ENCODE measurements at regions not wholly inside any gene's neighbourhood (a gene's known extent, or its start where the extent isn't known, plus 50 kb on each side); places are given as distances from the start of the nearest gene placed in this dataset.

- no peak for FAIRE-seq
- CTCF ChIA-PET = no interaction called here
- WGBS (ENCODE audit: missing lambda C conversion rate) = 33% methylated on average over 5 of the region's 5 CpGs
- H3K4me2 ChIP-seq = no peak overlapping the region
- TF ChIP-seq MAX (IDR thresholded peaks at IDR 0.05) (no peak), CEBPB (IDR thresholded peaks at IDR 0.05) (no peak), HEYL (CRISPR knock-in tag; IDR thresholded peaks at IDR 0.05) (no peak), CTCF (IDR thresholded peaks at IDR 0.05) (no peak), CHD4 (IDR thresholded peaks at IDR 0.05; ENCODE audit: borderline replicate concordance) (no peak)
- no peaks in the 10 kb centered on the region for H3K4me1 ChIP-seq
- no peaks in the 10 kb centered on the region for H3K9me3 ChIP-seq
- ATAC-seq = no peak
- DNase-seq (ENCODE audit: low read depth in 1 of 2, low spot score in 1 of 2) = no peak
- H3K27ac ChIP-seq = no peak overlapping the region
- POLR2A ChIA-PET = no interaction called here
- no peak overlapping the region for H3K4me3 ChIP-seq
Observed at GRCh38 chr18:72155327-72155726, 388.8 kb downstream of the CBLN2 start.

- no peaks in the 10 kb centered on the region for H3K4me1 ChIP-seq
- no peak overlapping the region for H3K27ac ChIP-seq
- ATAC-seq = no peak
- 12% methylated on average over 2 of the region's 2 CpGs for WGBS (ENCODE audit: missing lambda C conversion rate)
- DNase-seq (ENCODE audit: low read depth in 1 of 2, low spot score in 1 of 2) = no peak
- no peak for TF ChIP-seq RARB (CRISPR knock-in tag; IDR thresholded peaks at IDR 0.05)
- no peaks in the 10 kb centered on the region for H3K9me3 ChIP-seq
- H3K4me2 ChIP-seq = no peak overlapping the region
- ChIA-PET POLR2A (no interaction called here), CTCF (no interaction called here)
- H3K4me3 ChIP-seq = no peak overlapping the region
- FAIRE-seq = no peak
Observed at GRCh38 chr18:72154926-72155325, 389.2 kb downstream of the CBLN2 start.

GRCh38 chr18:72152935-72153334, 391.2 kb downstream of the CBLN2 start:
- ChIA-PET POLR2A (no interaction called here), CTCF (no interaction called here)
- no peak for FAIRE-seq

GRCh38 chr18:72147830-72148229, 396.3 kb downstream of the CBLN2 start:
- no peak for ATAC-seq
- Histone ChIP-seq H3K4me3 (no peak overlapping the region), H3K9me3 (no peaks in the 10 kb centered on the region), H3K4me2 (no peak overlapping the region), H3K27ac (no peak overlapping the region), H3K4me1 (no peaks in the 10 kb centered on the region)
- TF ChIP-seq JUNB (IDR thresholded peaks at IDR 0.05) (no peak), SMC3 (IDR thresholded peaks at IDR 0.05) (no peak), TP53 (CRISPR knock-in tag; IDR thresholded peaks at IDR 0.05) (no peak), REST (IDR thresholded peaks at IDR 0.05) (no peak)
- POLR2A ChIA-PET = no interaction called here
- no peak for DNase-seq (ENCODE audit: low read depth in 1 of 2, low spot score in 1 of 2)
- CTCF ChIA-PET = no interaction called here
- WGBS (ENCODE audit: missing lambda C conversion rate) = 26% methylated on average over 3 of the region's 3 CpGs
- no peak for FAIRE-seq

More at GRCh38 chr18:72152935-72153334, 391.2 kb downstream of the CBLN2 start:
- Histone ChIP-seq H3K4me3 (no peak overlapping the region), H3K27ac (no peak overlapping the region), H3K4me2 (no peak overlapping the region), H3K4me1 (no peaks in the 10 kb centered on the region), H3K9me3 (no peaks in the 10 kb centered on the region)
- TF ChIP-seq POLR2AphosphoS2 (conservative IDR thresholded peaks at IDR 0.05; ENCODE audit: low read length) (no peak), EHF (CRISPR knock-in tag; IDR thresholded peaks at IDR 0.05) (no peak), RAD21 (conservative IDR thresholded peaks at IDR 0.05 in 1 of 2, IDR thresholded peaks at IDR 0.05 in 1 of 2) (no peak), ZFP36 (IDR thresholded peaks at IDR 0.05; ENCODE audit: borderline replicate concordance, partially characterized antibody) (no peak), HOXB13 (CRISPR knock-in tag; IDR thresholded peaks at IDR 0.05; ENCODE audit: low read depth) (no peak), KDM1A (IDR thresholded peaks at IDR 0.05; ENCODE audit: low read depth) (no peak), KDM5A (IDR thresholded peaks at IDR 0.05) (no peak), ATOH8 (CRISPR knock-in tag; IDR thresholded peaks at IDR 0.05; ENCODE audit: low read depth) (no peak), FOSB (CRISPR knock-in tag; IDR thresholded peaks at IDR 0.05) (no peak), HOXB5 (CRISPR knock-in tag; IDR thresholded peaks at IDR 0.05) (no peak), MAZ (IDR thresholded peaks at IDR 0.05; ENCODE audit: borderline replicate concordance, low read depth, low read length) (no peak), HDAC2 (IDR thresholded peaks at IDR 0.05) (no peak)
- 55% methylated on average over 6 of the region's 6 CpGs for WGBS (ENCODE audit: missing lambda C conversion rate)
- no peak for DNase-seq (ENCODE audit: low read depth in 1 of 2, low spot score in 1 of 2)
- ATAC-seq = no peak
